ENCODE measurements at regions not wholly inside any gene's neighbourhood (a gene's known extent, or its start where the extent isn't known, plus 50 kb on each side); places are given as distances from the start of the nearest gene placed in this dataset.

GRCh38 chr7:156158693-156159092, 346.4 kb upstream of the SHH start:
- in situ Hi-C loops (cut with MboI; ENCODE audit: low pct_unique_long_range_greater_than_20kb, low sequenced_read_pairs): no loop called here
- DNase-seq: no peak

- in situ Hi-C loops (cut with MboI; ENCODE audit: low pct_unique_long_range_greater_than_20kb, low sequenced_read_pairs): no loop called here
- DNase-seq: no peak
These were observed 345.9 kb upstream of the SHH start for GRCh38 chr7:156158213-156158612.

- DNase-seq: no peak
- in situ Hi-C loops (cut with MboI; ENCODE audit: low pct_unique_long_range_greater_than_20kb, low sequenced_read_pairs): no loop called here
These were observed 345.2 kb upstream of the SHH start for GRCh38 chr7:156157409-156158012.

- in situ Hi-C loops (cut with MboI; ENCODE audit: low pct_unique_long_range_greater_than_20kb, low sequenced_read_pairs): no loop called here
- DNase-seq: peak; percentile 7
These were observed 344.6 kb upstream of the SHH start for GRCh38 chr7:156156734-156157408.

- in situ Hi-C loops (cut with MboI; ENCODE audit: low pct_unique_long_range_greater_than_20kb, low sequenced_read_pairs): no loop called here
These were observed 343.9 kb upstream of the SHH start for GRCh38 chr7:156155988-156156733.

GRCh38 chr7:156153590-156153989, 341.3 kb upstream of the SHH start:
- in situ Hi-C loops (cut with MboI; ENCODE audit: low pct_unique_long_range_greater_than_20kb, low sequenced_read_pairs): no loop called here
- DNase-seq: no peak

More at GRCh38 chr7:156155988-156156733, 343.9 kb upstream of the SHH start:
- no peak for DNase-seq

- in situ Hi-C loops (cut with MboI; ENCODE audit: low pct_unique_long_range_greater_than_20kb, low sequenced_read_pairs): no loop called here
- DNase-seq: no peak
These were observed 340.1 kb upstream of the SHH start for GRCh38 chr7:156152390-156152789.

- DNase-seq: no peak
- in situ Hi-C loops (cut with MboI; ENCODE audit: low pct_unique_long_range_greater_than_20kb, low sequenced_read_pairs): no loop called here
These were observed 339.4 kb upstream of the SHH start for GRCh38 chr7:156151658-156152057.

GRCh38 chr7:156151078-156151477, 338.8 kb upstream of the SHH start:
- in situ Hi-C loops (cut with MboI; ENCODE audit: low pct_unique_long_range_greater_than_20kb, low sequenced_read_pairs): no loop called here
- no peak for DNase-seq

GRCh38 chr7:156148995-156149394, 336.7 kb upstream of the SHH start:
- DNase-seq: no peak
- in situ Hi-C loops (cut with MboI; ENCODE audit: low pct_unique_long_range_greater_than_20kb, low sequenced_read_pairs): no loop called here

GRCh38 chr7:156148547-156148946, 336.3 kb upstream of the SHH start:
- in situ Hi-C loops (cut with MboI; ENCODE audit: low pct_unique_long_range_greater_than_20kb, low sequenced_read_pairs): no loop called here
- no peak for DNase-seq

- in situ Hi-C loops (cut with MboI; ENCODE audit: low pct_unique_long_range_greater_than_20kb, low sequenced_read_pairs): no loop called here
- no peak for DNase-seq
These were observed 335.7 kb upstream of the SHH start for GRCh38 chr7:156147756-156148504.

- in situ Hi-C loops (cut with MboI; ENCODE audit: low pct_unique_long_range_greater_than_20kb, low sequenced_read_pairs): no loop called here
- DNase-seq: no peak
These were observed 334.8 kb upstream of the SHH start for GRCh38 chr7:156147104-156147503.

GRCh38 chr7:156145996-156146395, 333.7 kb upstream of the SHH start:
- in situ Hi-C loops (cut with MboI; ENCODE audit: low pct_unique_long_range_greater_than_20kb, low sequenced_read_pairs): no loop called here
- no peak for DNase-seq

- in situ Hi-C loops (cut with MboI; ENCODE audit: low pct_unique_long_range_greater_than_20kb, low sequenced_read_pairs): no loop called here
- no peak for DNase-seq
These were observed 332.9 kb upstream of the SHH start for GRCh38 chr7:156145184-156145583.

- in situ Hi-C loops (cut with MboI; ENCODE audit: low pct_unique_long_range_greater_than_20kb, low sequenced_read_pairs): no loop called here
- no peak for DNase-seq
These were observed 331.4 kb upstream of the SHH start for GRCh38 chr7:156143683-156144082.

- DNase-seq: no peak
- in situ Hi-C loops (cut with MboI; ENCODE audit: low pct_unique_long_range_greater_than_20kb, low sequenced_read_pairs): no loop called here
These were observed 330.9 kb upstream of the SHH start for GRCh38 chr7:156143158-156143557.

GRCh38 chr7:156141941-156142340, 329.7 kb upstream of the SHH start:
- DNase-seq: no peak
- in situ Hi-C loops (cut with MboI; ENCODE audit: low pct_unique_long_range_greater_than_20kb, low sequenced_read_pairs): no loop called here

- in situ Hi-C loops (cut with MboI; ENCODE audit: low pct_unique_long_range_greater_than_20kb, low sequenced_read_pairs): no loop called here
- no peak for DNase-seq
These were observed 328.6 kb upstream of the SHH start for GRCh38 chr7:156140896-156141295.

- in situ Hi-C loops (cut with MboI; ENCODE audit: low pct_unique_long_range_greater_than_20kb, low sequenced_read_pairs): no loop called here
- no peak for DNase-seq
These were observed 328.2 kb upstream of the SHH start for GRCh38 chr7:156140447-156140846.

All from KBM-7 (cell line).